ENCODE measurements at regions not wholly inside any gene's neighbourhood (a gene's known extent, or its start where the extent isn't known, plus 50 kb on each side); places are given as distances from the start of the nearest gene placed in this dataset.

- peaks cover 3% of the 10 kb centered on the region for H3K9me3 Mint-ChIP-seq (ENCODE audit: unreplicated experiment)
- peaks cover 13% of the 10 kb centered on the region for H3K27me3 Mint-ChIP-seq (ENCODE audit: low read depth, unreplicated experiment)
- no peaks in the 10 kb centered on the region for H3K9me3 ChIP-seq (ENCODE audit: insufficient read depth, low read depth, low read length)
- no peak overlapping the region for H3K4me3 ChIP-seq (ENCODE audit: insufficient read depth, low read depth, low read length)
- H3K4me2 ChIP-seq (ENCODE audit: low read length) = no peak overlapping the region
- DNase-seq (ENCODE audit: low read depth) (no peak), FAIRE-seq (no peak)
- no peak overlapping the region for H3K27ac Mint-ChIP-seq (ENCODE audit: unreplicated experiment)
- no peak for TF ChIP-seq CTCF (IDR thresholded peaks at IDR 0.05; ENCODE audit: insufficient read depth, low read depth, low read length)
- H3K4me3 Mint-ChIP-seq (ENCODE audit: unreplicated experiment) = no peak overlapping the region
- H3K79me2 ChIP-seq (ENCODE audit: insufficient read depth, low read length) = no peaks in the 10 kb centered on the region
- no peak overlapping the region for H3K27ac ChIP-seq (ENCODE audit: low read depth, low read length)
- H4K20me1 ChIP-seq (ENCODE audit: insufficient read depth, low read length) = no peaks in the 10 kb centered on the region
- no peaks in the 10 kb centered on the region for H3K36me3 ChIP-seq (ENCODE audit: insufficient read depth, low read length)
- peaks cover 15% of the 10 kb centered on the region for H3K4me1 ChIP-seq (ENCODE audit: insufficient read depth, low read length)
- H3K36me3 Mint-ChIP-seq (ENCODE audit: low read depth, unreplicated experiment) = no peaks in the 10 kb centered on the region
- H3K27me3 ChIP-seq (ENCODE audit: insufficient read depth, low read length) = no peaks in the 10 kb centered on the region
- peaks cover 25% of the 10 kb centered on the region for H3K4me1 Mint-ChIP-seq (ENCODE audit: low read depth, unreplicated experiment)
- H3K9ac ChIP-seq (ENCODE audit: low read length) = no peak overlapping the region
- no peak overlapping the region for H2AFZ ChIP-seq (ENCODE audit: low read depth, low read length)
Measured at GRCh38 chr17:36854982-36855381, 82.3 kb upstream of the LHX1 start.

GRCh38 chr17:36855459-36855858 lies 81.8 kb upstream of the LHX1 start:
- no peak for DNase-seq (ENCODE audit: low read depth)
- Histone ChIP-seq H3K4me2 (ENCODE audit: low read length) (no peak overlapping the region), H3K4me1 (ENCODE audit: insufficient read depth, low read length) (peaks cover 10% of the 10 kb centered on the region), H3K27ac (ENCODE audit: low read depth, low read length) (no peak overlapping the region), H3K9ac (ENCODE audit: low read length) (no peak overlapping the region), H4K20me1 (ENCODE audit: insufficient read depth, low read length) (no peaks in the 10 kb centered on the region), H3K36me3 (ENCODE audit: insufficient read depth, low read length) (no peaks in the 10 kb centered on the region), H2AFZ (ENCODE audit: low read depth, low read length) (no peak overlapping the region), H3K79me2 (ENCODE audit: insufficient read depth, low read length) (no peaks in the 10 kb centered on the region), H3K9me3 (ENCODE audit: insufficient read depth, low read depth, low read length) (no peaks in the 10 kb centered on the region), H3K27me3 (ENCODE audit: insufficient read depth, low read length) (no peaks in the 10 kb centered on the region), H3K4me3 (ENCODE audit: insufficient read depth, low read depth, low read length) (no peak overlapping the region)
- no peak overlapping the region for H3K27ac Mint-ChIP-seq (ENCODE audit: unreplicated experiment)
- H3K4me1 Mint-ChIP-seq (ENCODE audit: low read depth, unreplicated experiment) = peaks cover 22% of the 10 kb centered on the region
- TF ChIP-seq EZH2 (IDR thresholded peaks at IDR 0.05; ENCODE audit: insufficient read depth, low read length) (no peak), CTCF (IDR thresholded peaks at IDR 0.05; ENCODE audit: insufficient read depth, low read depth, low read length) (no peak)
- peaks cover 3% of the 10 kb centered on the region for H3K9me3 Mint-ChIP-seq (ENCODE audit: unreplicated experiment)
- H3K36me3 Mint-ChIP-seq (ENCODE audit: low read depth, unreplicated experiment) = no peaks in the 10 kb centered on the region
- no peak for FAIRE-seq
- H3K27me3 Mint-ChIP-seq (ENCODE audit: low read depth, unreplicated experiment) = peaks cover 16% of the 10 kb centered on the region
- H3K4me3 Mint-ChIP-seq (ENCODE audit: unreplicated experiment) = no peak overlapping the region

- no peaks in the 10 kb centered on the region for H4K20me1 ChIP-seq (ENCODE audit: insufficient read depth, low read length)
- no peak for FAIRE-seq
Measured at GRCh38 chr17:36856222-36856621, 81.1 kb upstream of the LHX1 start.

More at GRCh38 chr17:36856222-36856621, 81.1 kb upstream of the LHX1 start:
- peaks cover 20% of the 10 kb centered on the region for H3K27me3 Mint-ChIP-seq (ENCODE audit: low read depth, unreplicated experiment)
- Histone ChIP-seq H3K4me2 (ENCODE audit: low read length) (no peak overlapping the region), H3K27me3 (ENCODE audit: insufficient read depth, low read length) (no peaks in the 10 kb centered on the region), H3K79me2 (ENCODE audit: insufficient read depth, low read length) (no peaks in the 10 kb centered on the region), H3K27ac (ENCODE audit: low read depth, low read length) (no peak overlapping the region), H3K9me3 (ENCODE audit: insufficient read depth, low read depth, low read length) (no peaks in the 10 kb centered on the region), H3K9ac (ENCODE audit: low read length) (no peak overlapping the region), H2AFZ (ENCODE audit: low read depth, low read length) (no peak overlapping the region), H3K4me3 (ENCODE audit: insufficient read depth, low read depth, low read length) (no peak overlapping the region), H3K4me1 (ENCODE audit: insufficient read depth, low read length) (peaks cover 3% of the 10 kb centered on the region), H3K36me3 (ENCODE audit: insufficient read depth, low read length) (no peaks in the 10 kb centered on the region)
- peaks cover 15% of the 10 kb centered on the region for H3K4me1 Mint-ChIP-seq (ENCODE audit: low read depth, unreplicated experiment)
- no peak overlapping the region for H3K4me3 Mint-ChIP-seq (ENCODE audit: unreplicated experiment)
- no peak for DNase-seq (ENCODE audit: low read depth)
- peaks cover 3% of the 10 kb centered on the region for H3K9me3 Mint-ChIP-seq (ENCODE audit: unreplicated experiment)
- no peak for TF ChIP-seq CTCF (IDR thresholded peaks at IDR 0.05; ENCODE audit: insufficient read depth, low read depth, low read length)
- no peak for TF ChIP-seq EZH2 (IDR thresholded peaks at IDR 0.05; ENCODE audit: insufficient read depth, low read length)
- H3K36me3 Mint-ChIP-seq (ENCODE audit: low read depth, unreplicated experiment) = no peaks in the 10 kb centered on the region
- H3K27ac Mint-ChIP-seq (ENCODE audit: unreplicated experiment) = no peak overlapping the region
